ENCODE measurements at regions not wholly inside any gene's neighbourhood (a gene's known extent, or its start where the extent isn't known, plus 50 kb on each side); places are given as distances from the start of the nearest gene placed in this dataset.

DNA sequence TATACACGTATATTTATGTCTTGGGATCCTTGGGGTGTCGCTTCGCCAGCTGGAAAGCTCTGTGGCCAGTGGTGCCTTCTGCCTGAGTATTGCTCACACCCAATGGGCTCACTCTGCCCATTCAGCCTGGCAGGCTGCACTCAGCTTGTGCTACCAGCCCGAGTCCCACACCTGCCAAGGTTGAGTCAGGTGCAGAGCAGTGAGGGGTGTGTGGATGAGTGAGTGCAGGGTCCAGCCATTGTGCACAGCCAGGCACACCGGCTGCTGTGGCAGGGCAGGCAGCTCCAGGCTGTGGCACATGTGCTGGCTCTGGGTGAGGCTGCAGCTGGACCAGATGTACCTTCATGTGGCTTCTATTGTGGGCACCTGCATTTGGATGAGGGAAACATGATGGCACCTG lies 496.9 kb upstream of the LINC00305 start:
- WGBS (ENCODE audit: insufficient coverage, low coverage, missing lambda C conversion rate): 0% methylated on average over 5 of the region's 5 CpGs
- Histone ChIP-seq H3K4me2 (ENCODE audit: insufficient read depth, low read length) (no peak overlapping the region), H3K27me3 (ENCODE audit: control insufficient read depth in 2 of 2, insufficient read depth in 2 of 2, low read length in 2 of 2) (no peaks in the 10 kb centered on the region), H3K4me3 (no peak overlapping the region), H3K27ac (ENCODE audit: extremely low read depth, low read depth, low read length) (no peak overlapping the region), H3K36me3 (ENCODE audit: control insufficient read depth, insufficient read depth, low read length) (no peaks in the 10 kb centered on the region), H3K9me1 (ENCODE audit: control insufficient read depth, insufficient read depth, low read length) (no peaks in the 10 kb centered on the region), H3K9ac (ENCODE audit: insufficient read depth in 1 of 2, low read depth in 2 of 2, low read length in 2 of 2) (no peak overlapping the region), H4K20me1 (replicated peaks; ENCODE audit: control insufficient read depth, insufficient read depth, low read length) (no peaks in the 10 kb centered on the region), H3K4me1 (replicated peaks in 1 of 2; ENCODE audit: control insufficient read depth in 2 of 2, insufficient read depth in 2 of 2, low read length in 2 of 2) (no peaks in the 10 kb centered on the region), H3K9me3 (replicated peaks; ENCODE audit: control insufficient read depth, insufficient read depth, low read depth, low read length) (no peaks in the 10 kb centered on the region), H2AFZ (ENCODE audit: low read depth, low read length) (no peak overlapping the region), H3K79me2 (ENCODE audit: control insufficient read depth, insufficient read depth, low read length) (no peaks in the 10 kb centered on the region)
- ChIA-PET POLR2A (no interaction called here), CTCF (ENCODE audit: low intra/inter-chr PET ratio) (no interaction called here)
- in situ Hi-C loops (cut with MboI): no loop called here
- DNase-seq (ENCODE audit: extremely low read depth in 1 of 4, low spot score in 3 of 4) (no peak), FAIRE-seq (no peak), ATAC-seq (no peak)
- TF ChIP-seq ZC3H4 (CRISPR knock-in tag; IDR thresholded peaks at IDR 0.05; ENCODE audit: borderline replicate concordance) (no peak), FOXM1 (IDR thresholded peaks at IDR 0.05; ENCODE audit: low read depth) (no peak), FOXM1 (CRISPR knock-in tag; IDR thresholded peaks at IDR 0.05; ENCODE audit: low read depth) (no peak), MITF (IDR thresholded peaks at IDR 0.05) (no peak), TRIM24 (IDR thresholded peaks at IDR 0.05) (no peak)
- intact Hi-C loops (cut with micrococcal nuclease): no loop called here
- no TSS peak for BruUV-seq (replicated peaks)

- Histone ChIP-seq H3K36me3 (ENCODE audit: control insufficient read depth, insufficient read depth, low read length) (no peaks in the 10 kb centered on the region), H3K4me2 (ENCODE audit: insufficient read depth, low read length) (no peak overlapping the region), H3K9ac (ENCODE audit: insufficient read depth in 1 of 2, low read depth in 2 of 2, low read length in 2 of 2) (no peak overlapping the region), H3K27me3 (ENCODE audit: control insufficient read depth in 2 of 2, insufficient read depth in 2 of 2, low read length in 2 of 2) (no peaks in the 10 kb centered on the region), H3K27ac (ENCODE audit: extremely low read depth, low read depth, low read length) (no peak overlapping the region), H2AFZ (ENCODE audit: low read depth, low read length) (no peak overlapping the region), H4K20me1 (replicated peaks; ENCODE audit: control insufficient read depth, insufficient read depth, low read length) (no peaks in the 10 kb centered on the region), H3K9me3 (replicated peaks; ENCODE audit: control insufficient read depth, insufficient read depth, low read depth, low read length) (no peaks in the 10 kb centered on the region), H3K4me1 (replicated peaks in 1 of 2; ENCODE audit: control insufficient read depth in 2 of 2, insufficient read depth in 2 of 2, low read length in 2 of 2) (no peaks in the 10 kb centered on the region), H3K9me1 (ENCODE audit: control insufficient read depth, insufficient read depth, low read length) (no peaks in the 10 kb centered on the region), H3K79me2 (ENCODE audit: control insufficient read depth, insufficient read depth, low read length) (no peaks in the 10 kb centered on the region), H3K4me3 (no peak overlapping the region)
- ATAC-seq (no peak), DNase-seq (ENCODE audit: extremely low read depth in 1 of 4, low spot score in 3 of 4) (no peak), FAIRE-seq (no peak)
- CTCF ChIA-PET (ENCODE audit: low intra/inter-chr PET ratio): no interaction called here
- POLR2A ChIA-PET: no interaction called here
- intact Hi-C loops (cut with micrococcal nuclease): no loop called here
- in situ Hi-C loops (cut with MboI): no loop called here
- no TSS peak for BruUV-seq (replicated peaks)
- WGBS (ENCODE audit: insufficient coverage, low coverage, missing lambda C conversion rate): 0% methylated on average over 1 of the region's 1 CpG
- TF ChIP-seq GABPA (tag; conservative IDR thresholded peaks at IDR 0.05; ENCODE audit: low read depth): no peak
- TF ChIP-seq PML (IDR thresholded peaks at IDR 0.05; ENCODE audit: low read length): no peak
- TF ChIP-seq PCBP2 (IDR thresholded peaks at IDR 0.05; ENCODE audit: low read depth, low read length, poor library complexity, severe bottlenecking): no peak
- no peak for TF ChIP-seq SRSF1 (IDR thresholded peaks at IDR 0.05; ENCODE audit: low read depth, low read length)
- no peak for TF ChIP-seq GATA2 (CRISPR knock-in tag; IDR thresholded peaks at IDR 0.05)
- no peak for TF ChIP-seq BRD4 (IDR thresholded peaks at IDR 0.05)
- no peak for TF ChIP-seq ZNF354B (CRISPR knock-in tag; IDR thresholded peaks at IDR 0.05)
- TF ChIP-seq ZNF512 (tag; IDR thresholded peaks at IDR 0.05): no peak
Measured at GRCh38 chr18:64639536-64639935, 490.6 kb upstream of the LINC00305 start.

Data from K562 (cell line).